ENCODE measurements at regions not wholly inside any gene's neighbourhood (a gene's known extent, or its start where the extent isn't known, plus 50 kb on each side); places are given as distances from the start of the nearest gene placed in this dataset.

GRCh38 chr20:48060841-48061720, 275.8 kb upstream of the SULF2 start:
- POLR2A ChIA-PET: no interaction called here
- TF ChIP-seq CTBP1 (IDR thresholded peaks at IDR 0.05; ENCODE audit: borderline replicate concordance) (no peak), FOXA1 (IDR thresholded peaks at IDR 0.05) (no peak), L3MBTL2 (conservative IDR thresholded peaks at IDR 0.05) (no peak), SUZ12 (IDR thresholded peaks at IDR 0.05) (no peak), FOXK2 (IDR thresholded peaks at IDR 0.05) (no peak), ELF4 (IDR thresholded peaks at IDR 0.05) (no peak), SP1 (IDR thresholded peaks at IDR 0.05) (no peak), NFRKB (IDR thresholded peaks at IDR 0.05) (no peak), LEF1 (IDR thresholded peaks at IDR 0.05; ENCODE audit: borderline replicate concordance) (no peak), HDGF (IDR thresholded peaks at IDR 0.05; ENCODE audit: borderline replicate concordance) (no peak), TARDBP (IDR thresholded peaks at IDR 0.05) (no peak)
- no peak for DNase-seq (ENCODE audit: extremely low spot score)
- CTCF ChIA-PET: no interaction called here

GRCh38 chr20:48058611-48059559, 273.6 kb upstream of the SULF2 start:
- DNase-seq (ENCODE audit: extremely low spot score): no peak
- ChIA-PET POLR2A (no interaction called here), CTCF (no interaction called here)
- TF ChIP-seq LEF1 (IDR thresholded peaks at IDR 0.05; ENCODE audit: borderline replicate concordance): no peak
- TF ChIP-seq SUZ12 (IDR thresholded peaks at IDR 0.05): no peak

- CTCF ChIA-PET: no interaction called here
- POLR2A ChIA-PET: no interaction called here
- TF ChIP-seq FOXK2 (IDR thresholded peaks at IDR 0.05): no peak
- TF ChIP-seq SUZ12 (IDR thresholded peaks at IDR 0.05): no peak
- TF ChIP-seq SP1 (IDR thresholded peaks at IDR 0.05): no peak
- no peak for TF ChIP-seq TARDBP (IDR thresholded peaks at IDR 0.05)
- no peak for TF ChIP-seq BHLHE40 (IDR thresholded peaks at IDR 0.05; ENCODE audit: borderline replicate concordance)
- TF ChIP-seq ZNF384 (IDR thresholded peaks at IDR 0.05): no peak
- no peak for TF ChIP-seq FOXM1 (IDR thresholded peaks at IDR 0.05; ENCODE audit: borderline replicate concordance)
- no peak for TF ChIP-seq ELF4 (IDR thresholded peaks at IDR 0.05)
- TF ChIP-seq ARNT (IDR thresholded peaks at IDR 0.05): no peak
- no peak for TF ChIP-seq LEF1 (IDR thresholded peaks at IDR 0.05; ENCODE audit: borderline replicate concordance)
- DNase-seq (ENCODE audit: extremely low spot score): no peak
Measured at GRCh38 chr20:48057739-48058138, 272.5 kb upstream of the SULF2 start.

- POLR2A ChIA-PET: no interaction called here
- DNase-seq (ENCODE audit: extremely low spot score): no peak
Measured at GRCh38 chr20:48057251-48057650, 272.0 kb upstream of the SULF2 start.

DNA sequence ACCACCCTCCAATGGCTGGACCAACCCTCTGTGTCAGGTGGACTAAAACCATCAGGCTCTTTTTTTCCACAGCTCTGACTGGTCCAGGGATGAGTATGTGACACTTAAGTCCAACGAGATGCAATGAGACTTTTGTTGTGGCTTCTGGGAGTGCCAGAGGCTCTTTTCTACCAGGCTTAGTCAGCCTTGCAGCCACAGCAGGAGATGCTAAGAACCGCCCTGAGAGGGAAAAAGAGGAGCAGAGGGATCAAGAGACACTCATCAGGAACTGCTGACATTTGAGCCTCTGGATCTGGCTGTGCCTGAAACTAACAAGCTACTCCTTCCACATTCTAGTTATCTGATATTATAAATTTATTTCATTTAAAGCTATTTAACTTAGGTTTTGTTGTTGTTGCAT, 270.9 kb upstream of the SULF2 start:
- TF ChIP-seq ARNT (IDR thresholded peaks at IDR 0.05) (no peak), SUZ12 (IDR thresholded peaks at IDR 0.05) (no peak)
- DNase-seq (ENCODE audit: extremely low spot score): no peak
- ChIA-PET CTCF (no interaction called here), POLR2A (no interaction called here)

More at GRCh38 chr20:48057251-48057650, 272.0 kb upstream of the SULF2 start:
- CTCF ChIA-PET: no interaction called here
- TF ChIP-seq TARDBP (IDR thresholded peaks at IDR 0.05) (no peak), FOXM1 (IDR thresholded peaks at IDR 0.05; ENCODE audit: borderline replicate concordance) (no peak), BHLHE40 (IDR thresholded peaks at IDR 0.05; ENCODE audit: borderline replicate concordance) (no peak), HDGF (IDR thresholded peaks at IDR 0.05; ENCODE audit: borderline replicate concordance) (no peak), FOXA1 (IDR thresholded peaks at IDR 0.05) (no peak), SP1 (IDR thresholded peaks at IDR 0.05) (no peak), SUZ12 (IDR thresholded peaks at IDR 0.05) (no peak), LEF1 (IDR thresholded peaks at IDR 0.05; ENCODE audit: borderline replicate concordance) (no peak), FOXK2 (IDR thresholded peaks at IDR 0.05) (no peak), NFRKB (IDR thresholded peaks at IDR 0.05) (no peak), ARNT (IDR thresholded peaks at IDR 0.05) (no peak), CTBP1 (IDR thresholded peaks at IDR 0.05; ENCODE audit: borderline replicate concordance) (no peak), ELF4 (IDR thresholded peaks at IDR 0.05) (no peak), L3MBTL2 (conservative IDR thresholded peaks at IDR 0.05) (no peak)
- TF ChIP-seq, protein P1, sequence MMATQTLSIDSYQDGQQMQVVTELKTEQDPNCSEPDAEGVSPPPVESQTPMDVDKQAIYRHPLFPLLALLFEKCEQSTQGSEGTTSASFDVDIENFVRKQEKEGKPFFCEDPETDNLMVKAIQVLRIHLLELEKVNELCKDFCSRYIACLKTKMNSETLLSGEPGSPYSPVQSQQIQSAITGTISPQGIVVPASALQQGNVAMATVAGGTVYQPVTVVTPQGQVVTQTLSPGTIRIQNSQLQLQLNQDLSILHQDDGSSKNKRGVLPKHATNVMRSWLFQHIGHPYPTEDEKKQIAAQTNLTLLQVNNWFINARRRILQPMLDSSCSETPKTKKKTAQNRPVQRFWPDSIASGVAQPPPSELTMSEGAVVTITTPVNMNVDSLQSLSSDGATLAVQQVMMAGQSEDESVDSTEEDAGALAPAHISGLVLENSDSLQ (IDR thresholded peaks at IDR 0.05): no peak

DNA sequence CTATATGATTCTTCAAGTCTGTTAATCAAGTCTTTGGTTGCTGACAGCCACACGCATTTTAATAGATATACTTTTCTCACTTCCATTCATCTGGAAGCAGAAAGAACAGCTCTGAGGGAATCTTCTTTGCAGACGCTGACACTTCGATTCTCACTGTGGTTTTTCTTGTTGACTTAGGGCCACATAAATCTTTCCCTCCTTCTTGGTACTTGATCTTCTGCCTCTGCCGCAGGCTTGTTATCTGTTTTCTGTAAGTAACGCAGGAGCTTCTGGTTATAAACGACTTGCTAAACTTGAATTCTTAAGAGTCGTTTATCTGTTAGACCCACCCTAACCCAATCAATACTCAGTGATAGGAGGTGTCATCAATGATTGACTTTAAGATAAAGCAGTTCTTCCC, 268.8 kb upstream of the SULF2 start:
- DNase-seq (ENCODE audit: extremely low spot score): no peak
- CTCF ChIA-PET: no interaction called here
- no peak for TF ChIP-seq CTBP1 (IDR thresholded peaks at IDR 0.05; ENCODE audit: borderline replicate concordance)
- TF ChIP-seq ZNF384 (IDR thresholded peaks at IDR 0.05): no peak
- TF ChIP-seq SUZ12 (IDR thresholded peaks at IDR 0.05): no peak
- TF ChIP-seq L3MBTL2 (conservative IDR thresholded peaks at IDR 0.05): no peak
- no peak for TF ChIP-seq FOXA1 (IDR thresholded peaks at IDR 0.05)
- TF ChIP-seq ARNT (IDR thresholded peaks at IDR 0.05): no peak
- TF ChIP-seq, protein P1 (IDR thresholded peaks at IDR 0.05): no peak
- TF ChIP-seq SP1 (IDR thresholded peaks at IDR 0.05): no peak
- TF ChIP-seq ELF4 (IDR thresholded peaks at IDR 0.05): no peak
- TF ChIP-seq BHLHE40 (IDR thresholded peaks at IDR 0.05; ENCODE audit: borderline replicate concordance): no peak
- POLR2A ChIA-PET: no interaction called here

Data from HEK293T (cell line).